HEK293T (cell line): ENCODE measurements at regions not wholly inside any gene's neighbourhood (a gene's known extent, or its start where the extent isn't known, plus 50 kb on each side); places are given as distances from the start of the nearest gene placed in this dataset.
"Not testable (repeated sequence)": the region's sequence is repeated elsewhere in the genome, so short reads cannot be mapped to it uniquely, and the experiment has no call there.

Source experiments
- ELF4 ChIP-seq: fragments of 450-650 bp; IDR thresholded peaks from 2 replicates; pipeline ENCODE4 v1.6.1; 2017; ENCODE audit warnings: antibody characterized with exemption
- FOXA1 ChIP-seq: fragments of 450-650 bp; IDR thresholded peaks from 2 replicates; pipeline ENCODE4 v1.6.1; 2016; ENCODE audit warnings: mild to moderate bottlenecking
- FOXK2 ChIP-seq: fragments of 450-650 bp; IDR thresholded peaks from 2 replicates; pipeline ENCODE4 v1.6.1; 2016; ENCODE audit warnings: mild to moderate bottlenecking
- L3MBTL2 ChIP-seq: fragments of 450-650 bp; conservative IDR thresholded peaks from 2 replicates; pipeline ENCODE4 v1.6.1; 2016; ENCODE audit warnings: mild to moderate bottlenecking
- SP1 ChIP-seq: fragments of 450-650 bp; IDR thresholded peaks from 2 replicates; pipeline ENCODE4 v1.6.1; 2017
- SUZ12 ChIP-seq: fragments of 450-650 bp; IDR thresholded peaks from 2 replicates; pipeline ENCODE4 v1.6.1; 2016; ENCODE audit warnings: mild to moderate bottlenecking
- ZNF384 ChIP-seq: fragments of 450-650 bp; IDR thresholded peaks from 2 replicates; pipeline ENCODE4 v1.6.1; 2016
- TF ChIP-seq, protein P1 (sequence below): fragments of 450-650 bp; IDR thresholded peaks from 2 replicates; pipeline ENCODE4 v1.6.1; 2016

- TF ChIP-seq FOXK2, L3MBTL2, SP1, FOXA1, ELF4, ZNF384, SUZ12: not testable (repeated sequence)
- TF ChIP-seq, protein P1, sequence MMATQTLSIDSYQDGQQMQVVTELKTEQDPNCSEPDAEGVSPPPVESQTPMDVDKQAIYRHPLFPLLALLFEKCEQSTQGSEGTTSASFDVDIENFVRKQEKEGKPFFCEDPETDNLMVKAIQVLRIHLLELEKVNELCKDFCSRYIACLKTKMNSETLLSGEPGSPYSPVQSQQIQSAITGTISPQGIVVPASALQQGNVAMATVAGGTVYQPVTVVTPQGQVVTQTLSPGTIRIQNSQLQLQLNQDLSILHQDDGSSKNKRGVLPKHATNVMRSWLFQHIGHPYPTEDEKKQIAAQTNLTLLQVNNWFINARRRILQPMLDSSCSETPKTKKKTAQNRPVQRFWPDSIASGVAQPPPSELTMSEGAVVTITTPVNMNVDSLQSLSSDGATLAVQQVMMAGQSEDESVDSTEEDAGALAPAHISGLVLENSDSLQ = not testable (repeated sequence)
Measured at GRCh38 chr14:42481714-42482113, 875.0 kb downstream of the LRFN5 start.
